SKM-1 (cell line): ENCODE measurements at regions not wholly inside any gene's neighbourhood (a gene's known extent, or its start where the extent isn't known, plus 50 kb on each side); places are given as distances from the start of the nearest gene placed in this dataset.
"Not testable (repeated sequence)": the region's sequence is repeated elsewhere in the genome, so short reads cannot be mapped to it uniquely, and the experiment has no call there.

ENCODE experiments used
- DNase-seq: peaks from one replicate; lab custom pipeline; 2025; ENCODE audit not compliant: unreplicated experiment; lab: John Stamatoyannopoulos, UW

DNA sequence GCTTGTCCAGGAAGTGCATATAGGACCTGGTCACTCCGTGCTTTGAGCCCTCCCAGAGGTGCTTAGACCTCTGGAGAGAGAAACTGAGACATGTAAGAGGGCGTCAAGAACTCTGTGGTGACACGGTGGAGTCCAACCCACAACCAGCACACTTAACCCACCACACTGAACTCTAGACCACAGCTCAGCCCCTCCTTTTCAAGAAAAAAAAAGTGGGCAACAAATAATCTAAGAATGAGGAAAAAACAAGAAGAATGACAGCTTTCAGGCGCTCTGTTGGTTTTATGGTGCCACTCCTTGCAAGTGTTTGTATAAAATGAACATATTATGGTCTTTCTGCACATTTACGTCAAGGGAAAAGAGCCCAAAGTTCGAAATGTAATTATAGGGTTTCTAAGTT is 50.2 kb upstream of the SNAPC3 start:
- no peak for DNase-seq

DNA sequence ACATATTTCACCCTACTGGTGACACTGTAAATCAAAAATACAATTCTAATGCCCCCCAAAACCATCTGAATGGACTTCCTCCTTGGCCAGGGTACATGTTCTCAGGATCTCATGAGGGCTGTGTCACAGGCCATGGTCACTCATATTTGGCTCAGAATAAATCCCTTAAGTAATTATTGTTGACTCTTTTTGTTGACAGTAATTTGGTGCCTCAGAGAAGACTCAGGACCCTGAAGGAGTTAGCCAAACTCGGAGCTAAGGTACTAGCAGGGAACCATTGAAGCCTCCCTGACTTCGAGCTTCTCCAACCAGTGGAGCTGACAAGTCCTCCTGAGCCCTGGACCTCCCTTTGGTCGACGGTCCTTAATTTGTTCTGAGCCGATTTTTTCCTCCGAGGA is 51.2 kb upstream of the SNAPC3 start:
- no peak for DNase-seq

DNA sequence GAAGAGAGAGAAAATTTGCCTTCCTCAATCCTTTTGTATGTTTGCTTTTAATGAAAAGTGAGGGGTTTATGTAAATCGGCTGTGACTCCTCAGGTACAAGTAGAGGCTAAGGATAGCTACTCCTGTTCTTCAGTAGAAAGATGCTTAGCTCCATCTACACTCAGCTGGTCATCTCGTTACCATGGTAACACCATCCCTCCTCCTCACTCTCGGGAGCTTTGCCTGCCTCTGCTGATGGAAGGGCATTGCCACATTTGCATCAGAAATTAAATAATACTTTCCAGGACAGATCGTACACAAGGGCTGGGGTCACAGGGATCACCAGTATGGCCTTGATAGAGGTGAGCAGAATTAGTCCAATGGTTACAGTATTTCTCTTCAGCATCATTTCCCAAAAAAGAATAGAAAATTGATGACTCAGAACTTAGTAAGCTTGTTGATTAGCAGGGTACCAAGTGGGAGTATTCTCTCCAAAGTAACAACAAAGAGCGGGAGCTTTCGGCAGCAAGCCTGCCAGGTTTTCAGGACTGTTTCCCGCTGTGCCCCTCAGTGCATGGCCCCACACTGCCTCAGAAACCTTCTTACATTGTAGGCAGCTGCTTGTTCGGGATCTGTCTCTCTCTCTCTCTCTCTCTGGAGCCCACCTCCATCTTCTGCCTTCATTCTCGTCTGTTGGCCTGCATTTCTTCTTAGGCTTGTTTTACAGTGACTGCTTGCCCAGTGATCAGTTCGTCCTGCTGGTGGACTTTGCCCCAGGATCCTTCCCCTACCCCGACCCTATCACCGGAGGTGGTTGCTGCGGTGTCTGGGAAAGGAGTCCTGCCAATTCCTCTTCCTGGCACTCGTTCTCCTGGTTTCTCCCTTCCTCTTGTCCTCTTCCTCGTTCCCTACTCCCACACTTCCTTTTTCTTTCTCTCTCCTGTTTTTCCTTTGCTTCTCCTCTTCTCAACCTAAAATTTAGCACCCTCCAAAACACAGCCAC is 51.9 kb upstream of the SNAPC3 start:
- DNase-seq = no peak

DNA sequence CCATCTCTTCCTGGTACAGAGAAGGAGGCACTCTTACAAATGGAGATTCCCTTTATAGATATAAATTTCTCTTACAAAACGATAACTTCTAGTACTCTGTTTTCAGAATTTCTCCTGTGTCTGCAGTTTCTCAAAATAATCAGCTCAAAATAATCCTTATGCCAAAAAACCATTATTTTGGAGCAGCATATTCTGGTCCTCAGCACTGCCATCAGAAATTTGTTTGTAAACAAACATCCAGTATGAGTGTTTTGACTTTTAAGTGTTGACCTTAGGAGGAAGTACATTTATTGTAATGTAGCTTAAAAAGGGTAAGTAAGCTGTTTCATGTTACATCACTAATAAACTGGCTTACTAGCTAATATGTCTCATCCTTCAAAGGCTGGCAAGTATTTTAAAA is 52.8 kb upstream of the SNAPC3 start:
- no peak for DNase-seq

DNA sequence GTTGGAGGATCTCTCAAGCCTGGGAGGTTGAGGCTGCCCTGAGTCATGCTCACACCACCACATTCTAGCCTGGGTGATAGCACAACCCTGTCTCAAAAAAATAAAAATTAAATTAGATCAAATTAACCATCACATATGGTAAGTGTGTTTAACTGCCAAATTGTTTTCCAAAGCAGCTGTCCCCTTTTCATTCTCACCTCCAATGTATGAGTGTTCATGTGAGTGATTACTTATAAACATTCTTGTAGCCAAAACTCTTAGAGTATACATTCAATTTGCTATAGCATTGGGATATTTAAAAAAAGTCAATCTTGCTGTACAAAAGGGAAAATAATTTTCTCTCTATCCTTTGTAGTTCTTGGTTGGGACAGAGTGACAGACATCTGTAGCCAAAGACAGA is 53.4 kb upstream of the SNAPC3 start:
- no peak for DNase-seq

DNA sequence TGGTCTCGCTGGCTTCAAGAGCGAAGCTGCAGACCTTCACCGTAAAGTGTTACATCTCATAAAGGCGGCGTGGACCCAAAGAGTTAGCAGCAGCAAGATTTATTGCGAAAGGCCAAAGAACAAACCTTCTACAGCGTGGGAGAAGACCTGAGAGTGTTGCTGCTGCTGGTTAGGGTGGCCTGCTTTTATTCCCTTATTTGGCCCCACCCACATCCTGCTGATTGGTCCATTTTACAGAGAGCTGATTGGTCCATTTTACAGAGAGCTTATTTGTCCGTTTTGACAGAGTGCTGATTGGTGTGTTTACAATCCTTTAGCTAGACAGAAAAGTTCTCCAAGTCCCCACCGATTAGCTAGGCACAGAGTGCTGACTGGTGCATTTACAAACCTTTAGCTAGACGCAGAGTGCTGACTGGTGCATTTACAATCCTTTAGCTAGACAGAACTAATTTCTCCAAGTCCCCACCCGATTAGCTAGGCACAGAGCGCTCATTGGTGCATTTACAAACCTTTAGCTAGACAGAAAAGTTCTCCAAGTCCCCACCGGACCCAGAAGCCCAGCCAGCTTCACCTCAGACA is 57.6 kb upstream of the SNAPC3 start:
- DNase-seq = not testable (repeated sequence)

DNA sequence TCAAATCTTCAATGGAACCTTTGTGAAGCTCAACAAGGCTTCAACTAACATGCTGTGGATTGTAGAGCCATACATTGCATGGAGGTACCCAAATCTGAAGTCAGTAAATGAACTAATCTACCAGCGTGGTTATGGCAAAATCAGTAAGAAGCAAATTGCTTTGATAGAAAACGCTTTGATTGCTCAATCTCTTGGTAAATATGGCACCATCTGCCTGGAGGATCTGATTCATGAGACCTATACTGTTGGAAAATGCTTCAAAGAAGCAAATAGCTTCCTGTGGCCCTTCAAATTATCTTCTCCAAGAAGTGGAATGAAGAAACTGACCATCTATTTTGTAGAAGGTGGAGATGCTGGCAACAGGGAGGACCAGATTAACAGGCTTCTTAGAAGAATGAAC is 54.7 kb upstream of the TTC39B start:
- DNase-seq = no peak

DNA sequence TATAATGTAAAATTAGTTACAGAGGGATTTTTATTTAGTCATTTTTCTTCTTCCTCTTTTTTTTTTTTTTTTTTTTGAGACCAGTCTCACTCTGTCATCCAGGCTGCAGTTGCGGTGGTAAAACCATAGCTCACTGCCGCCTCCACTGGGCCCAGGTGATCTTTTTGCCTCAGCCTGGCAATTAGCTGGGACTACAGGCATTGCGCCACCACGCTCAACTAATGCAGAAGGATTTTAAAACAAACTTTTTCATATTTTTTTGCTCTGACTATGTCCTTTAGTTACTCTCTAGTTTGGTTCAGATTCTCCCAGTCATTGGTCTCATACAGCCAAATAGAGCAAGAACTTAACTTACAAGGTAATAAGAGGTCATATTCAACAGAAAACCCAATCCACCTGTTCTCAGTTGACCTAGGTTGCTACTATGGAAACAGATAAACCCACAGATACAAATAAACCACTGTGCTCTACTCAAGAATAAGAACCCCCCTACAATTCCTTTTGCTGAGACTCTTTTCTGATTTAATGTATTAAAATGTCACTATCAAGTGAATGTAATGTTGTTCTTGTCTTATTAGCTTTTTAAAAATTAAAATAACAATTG is 50.1 kb upstream of the TTC39B start:
- DNase-seq = peak; percentile 48
